Testis (tissue), 2 donors: ENCODE measurements at regions not wholly inside any gene's neighbourhood (a gene's known extent, or its start where the extent isn't known, plus 50 kb on each side); places are given as distances from the start of the nearest gene placed in this dataset.

Experiments used
- DNase-seq: peaks from one replicate; pipeline ENCODE4 v3.0.0-alpha.2; 2019
- H3K27ac ChIP-seq, 2 donors: fragments of 200-600 bp; sonication (generic); one replicate each; pipeline ENCODE4 v1.5.1; 2019
- H3K27me3 ChIP-seq: fragments of 200-600 bp; sonication (generic); one replicate; pipeline ENCODE4 v1.5.1; 2019
- H3K36me3 ChIP-seq: fragments of 200-600 bp; sonication (generic); one replicate; pipeline ENCODE4 v1.5.1; 2017; ENCODE audit warnings: low read depth; ENCODE audit errors: missing control alignments
- H3K4me1 ChIP-seq: fragments of 200-600 bp; sonication (generic); one replicate; pipeline ENCODE4 v1.5.1; 2019
- H3K4me3 ChIP-seq, 2 donors: fragments of 200-600 bp; sonication (generic); one replicate each; pipeline ENCODE4 v1.5.1; 2017 to 2019
- H3K9me3 ChIP-seq: fragments of 200-600 bp; sonication (generic); one replicate; pipeline ENCODE4 v1.5.1; 2017
- CTCF ChIP-seq, 3 experiments: fragments of 450-650 bp in 2 of 3; fragments of 200-600 bp in 1 of 3; sonication (generic) in 1 of 3; IDR thresholded peaks; one replicate each; pipeline ENCODE4 v1.5.1; 2016 to 2019; ENCODE audit warnings: antibody characterized with exemption in 3 of 3, mild to moderate bottlenecking in 2 of 3, moderate library complexity in 1 of 3
- POLR2A ChIP-seq: fragments of 450-650 bp; IDR thresholded peaks from one replicate; pipeline ENCODE4 v1.6.1; 2017; ENCODE audit warnings: antibody characterized with exemption, mild to moderate bottlenecking, moderate library complexity
- WGBS, 2 donors: methylation state at CpG; one replicate each; pipeline ENCODE4 v1.1.5; 2018; 5-methylcytosine and 5-hydroxymethylcytosine counted together
- intact Hi-C: fragments of 100-400 bp; cut with DNase I; formaldehyde crosslinking; loops from one replicate; pipeline ENCODE4 v1.15.1; 2023; ENCODE audit warnings: low total_unique reads

GRCh38 chr15:97027772-97028171 lies 697.3 kb downstream of the NR2F2 start:
- Histone ChIP-seq H3K4me1 (no peaks in the 10 kb centered on the region), H3K27me3 (no peaks in the 10 kb centered on the region), H3K27ac (no peak overlapping the region), H3K4me3 (no peak overlapping the region), H3K36me3 (no peaks in the 10 kb centered on the region), H3K9me3 (no peaks in the 10 kb centered on the region)
- 93 to 97% methylated on average over 2 of the region's 2 CpGs for WGBS, 2 donors
- TF ChIP-seq CTCF (IDR thresholded peaks at IDR 0.05) (no peak), POLR2A (no peak)
- intact Hi-C loops = no loop called here
- DNase-seq = no peak

- DNase-seq = no peak
- Histone ChIP-seq H3K4me1 (no peaks in the 10 kb centered on the region), H3K9me3 (no peaks in the 10 kb centered on the region), H3K27ac (no peak overlapping the region), H3K4me3 (no peak overlapping the region), H3K27me3 (no peaks in the 10 kb centered on the region), H3K36me3 (no peaks in the 10 kb centered on the region)
- intact Hi-C loops = no loop called here
- 90 to 93% methylated on average over 2 of the region's 2 CpGs for WGBS, 2 donors
- TF ChIP-seq POLR2A (no peak), CTCF (IDR thresholded peaks at IDR 0.05) (no peak)
These were observed 699.8 kb downstream of the NR2F2 start for GRCh38 chr15:97030251-97030650.

- Histone ChIP-seq H3K4me3 (no peak overlapping the region), H3K27me3 (no peaks in the 10 kb centered on the region), H3K4me1 (no peaks in the 10 kb centered on the region), H3K36me3 (no peaks in the 10 kb centered on the region), H3K9me3 (no peaks in the 10 kb centered on the region), H3K27ac (no peak overlapping the region)
- WGBS, 2 donors = 76 to 81% methylated on average over 3 of the region's 3 CpGs
- TF ChIP-seq POLR2A = no peak
- no peak for TF ChIP-seq CTCF (IDR thresholded peaks at IDR 0.05)
- DNase-seq = no peak
- intact Hi-C loops = no loop called here
These were observed 705.8 kb downstream of the NR2F2 start for GRCh38 chr15:97036301-97036700.

DNA sequence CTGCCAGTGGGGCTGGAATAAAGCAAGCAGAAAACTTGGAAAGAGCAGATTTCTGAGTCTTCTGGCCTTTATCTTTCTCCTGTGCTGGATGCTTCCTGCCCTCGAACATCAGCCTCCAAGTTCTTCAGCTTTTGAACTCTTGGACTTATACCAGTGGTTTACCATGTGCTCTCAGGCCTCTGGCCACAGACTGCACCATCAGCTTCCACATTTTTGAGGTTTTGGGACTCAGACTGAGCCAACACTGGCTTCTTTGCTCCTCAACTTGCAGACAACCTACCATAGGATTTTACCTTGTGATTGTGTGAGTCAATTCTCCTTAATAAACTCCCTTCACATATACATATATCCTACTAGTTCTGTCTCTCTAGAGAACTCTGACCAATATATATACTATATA lies 706.6 kb downstream of the NR2F2 start:
- Histone ChIP-seq H3K9me3 (no peaks in the 10 kb centered on the region), H3K4me3 (no peak overlapping the region), H3K27me3 (no peaks in the 10 kb centered on the region), H3K4me1 (no peaks in the 10 kb centered on the region), H3K27ac (no peak overlapping the region), H3K36me3 (no peaks in the 10 kb centered on the region)
- no peak for DNase-seq
- intact Hi-C loops = no loop called here
- 69 to 76% methylated on average over 1 of the region's 1 CpG for WGBS, 2 donors
- TF ChIP-seq CTCF (IDR thresholded peaks at IDR 0.05) = no peak
- no peak for TF ChIP-seq POLR2A

GRCh38 chr15:97045666-97046421 lies 715.3 kb downstream of the NR2F2 start:
- Histone ChIP-seq H3K9me3 (no peaks in the 10 kb centered on the region), H3K36me3 (no peaks in the 10 kb centered on the region), H3K27ac (no peak overlapping the region), H3K4me3 (no peak overlapping the region), H3K27me3 (no peaks in the 10 kb centered on the region), H3K4me1 (no peaks in the 10 kb centered on the region)
- no peak for TF ChIP-seq POLR2A
- no peak for DNase-seq
- 72 to 78% methylated on average over 4 of the region's 4 CpGs for WGBS, 2 donors
- intact Hi-C loops = no loop called here
